K562 (cell line): ENCODE measurements at regions not wholly inside any gene's neighbourhood (a gene's known extent, or its start where the extent isn't known, plus 50 kb on each side); places are given as distances from the start of the nearest gene placed in this dataset.
"Not testable (repeated sequence)": the region's sequence is repeated elsewhere in the genome, so short reads cannot be mapped to it uniquely, and the experiment has no call there.

Experiments used
- ATAC-seq: fragments of 200-7000 bp; cut with Tn5 transposase; 3 replicates; pipeline ENCODE4 v1.9.1; 2020; ENCODE audit warnings: moderate library complexity
- BruUV-seq: library from RNA; stranded (reverse); fragments of 400-500 nt; replicated peaks from 2 replicates; lab custom pipeline; 2021; lab: Mats Ljungman, UMichigan
- CTCF ChIA-PET: fragments of 300-600 bp; formaldehyde crosslinking; extraction: SDS; loops from one replicate; lab custom pipeline; 2021; ENCODE audit warnings: low intra/inter-chr PET ratio; lab: Yijun Ruan, JAX
- POLR2A ChIA-PET: fragments of 300-600, 350-650 bp; sonication (Branson Sonifier 250); formaldehyde crosslinking; extraction: SDS; loops from one replicate; lab custom pipeline; 2021; ENCODE audit warnings: antibody characterized with exemption, inconsistent platforms; lab: Yijun Ruan, JAX
- DNase-seq, 4 experiments: peaks; one replicate each; pipeline versions ENCODE4 v3.0.0 to v3.0.0-alpha.2; 2011 to 2018; ENCODE audit warnings: low spot score in 3 of 4, mixed read lengths in 3 of 4; ENCODE audit errors: extremely low read depth in 1 of 4
- FAIRE-seq: peaks from 2 replicates; lab custom pipeline; 2011; peaks lifted over from hg19 to GRCh38; lab: Jason Lieb, UNC
- H2AFZ ChIP-seq: 2 replicates; pipeline ENCODE4 v1.6.0; 2011; ENCODE audit warnings: low read depth, low read length, control low read depth, inconsistent platforms
- H3K27ac ChIP-seq: fragments of 200-600 bp; 3 replicates; pipeline ENCODE4 v1.8.0; 2011; ENCODE audit warnings: low read depth, mild to moderate bottlenecking, control low read depth, inconsistent platforms, low read length, moderate library complexity, mixed read lengths; ENCODE audit errors: extremely low read depth
- H3K27me3 ChIP-seq, 2 experiments: fragments of 300-600 bp in 1 of 2; 2 replicates in 1 of 2; 3 replicates in 1 of 2; pipeline versions ENCODE4 v1.6.0 to v1.8.0; 2011; ENCODE audit warnings: inconsistent platforms in 2 of 2, low read length in 2 of 2, mild to moderate bottlenecking in 1 of 2, mixed read lengths in 1 of 2, moderate library complexity in 1 of 2; ENCODE audit not compliant: control insufficient read depth in 2 of 2, insufficient read depth in 2 of 2
- H3K36me3 ChIP-seq: fragments of 300-600 bp; 3 replicates; pipeline ENCODE4 v1.8.0; 2011; ENCODE audit warnings: mild to moderate bottlenecking, low read length, inconsistent platforms; ENCODE audit not compliant: control insufficient read depth, insufficient read depth
- H3K4me1 ChIP-seq, 2 experiments: fragments of 200-600 bp in 1 of 2; replicated peaks in 1 of 2; 2 replicates in 1 of 2; 3 replicates in 1 of 2; pipeline versions ENCODE4 v1.5.1 to v1.8.0; 2011; ENCODE audit warnings: inconsistent platforms in 2 of 2, low read length in 2 of 2, mild to moderate bottlenecking in 1 of 2, mixed read lengths in 1 of 2, moderate library complexity in 1 of 2; ENCODE audit not compliant: control insufficient read depth in 2 of 2, insufficient read depth in 2 of 2
- H3K4me2 ChIP-seq: 2 replicates; pipeline ENCODE4 v1.6.1; 2011; ENCODE audit warnings: low read length, control low read depth, inconsistent platforms, mixed read lengths; ENCODE audit not compliant: insufficient read depth
- H3K4me3 ChIP-seq: fragments of 200-600 bp; sonication (generic), shearing (Covaris generic); 2 replicates; pipeline ENCODE4 v1.5.1; 2016; ENCODE audit warnings: control low read depth, inconsistent platforms
- H3K79me2 ChIP-seq: fragments of 200-600 bp; 3 replicates; pipeline ENCODE4 v1.8.0; 2011; ENCODE audit warnings: low read length, inconsistent platforms; ENCODE audit not compliant: control insufficient read depth, insufficient read depth
- H3K9ac ChIP-seq, 2 experiments: 2 replicates each; pipeline versions ENCODE4 v1.6.0 to v1.6.1; 2011; ENCODE audit warnings: low read depth in 2 of 2, low read length in 2 of 2, control low read depth in 1 of 2, inconsistent platforms in 1 of 2, mild to moderate bottlenecking in 1 of 2, mixed read lengths in 1 of 2; ENCODE audit not compliant: insufficient read depth in 1 of 2
- H3K9me1 ChIP-seq: one replicate; pipeline ENCODE4 v1.6.0; 2011; ENCODE audit warnings: inconsistent platforms, mild to moderate bottlenecking, low read length, moderate library complexity; ENCODE audit not compliant: control insufficient read depth, insufficient read depth
- H3K9me3 ChIP-seq: replicated peaks from 2 replicates; pipeline ENCODE4 v1.5.1; 2011; ENCODE audit warnings: low read depth, low read length, inconsistent platforms; ENCODE audit not compliant: control insufficient read depth, insufficient read depth
- H4K20me1 ChIP-seq: replicated peaks from 2 replicates; pipeline ENCODE4 v1.6.1; 2011; ENCODE audit warnings: low read length, inconsistent platforms, mixed read lengths; ENCODE audit not compliant: control insufficient read depth, insufficient read depth
- RBM15 ChIP-seq: fragments of 200-400 bp; formaldehyde crosslinking; IDR thresholded peaks from 2 replicates; pipeline ENCODE4 v1.6.1; 2018; ENCODE audit warnings: mild to moderate bottlenecking, low read length, moderate library complexity; ENCODE audit not compliant: insufficient read depth
- TCF15 ChIP-seq: fragments of 250-450 bp; sonication (Bioruptor Pico); IDR thresholded peaks from 2 replicates; pipeline ENCODE4 v1.8.0; 2022; ENCODE audit warnings: moderate library complexity, mild to moderate bottlenecking, inconsistent platforms
- WGBS: fragments of 100-300 bp; shearing (Covaris generic); methylation state at CpG from one replicate; pipeline ENCODE4 v1.1.6; 2016; ENCODE audit warnings: low coverage, mixed read lengths; ENCODE audit not compliant: insufficient coverage; ENCODE audit errors: missing lambda C conversion rate; 5-methylcytosine and 5-hydroxymethylcytosine counted together
- in situ Hi-C: fragments of 300-500 bp; cut with MboI; formaldehyde crosslinking; loops from 4 replicates; pipeline ENCODE4 v1.15.0; 2018; ENCODE audit warnings: inconsistent platforms, mixed read lengths
- intact Hi-C: fragments of 100-400 bp; cut with micrococcal nuclease; formaldehyde crosslinking; loops from 2 replicates; pipeline ENCODE4 v1.14.2; 2022

- TF ChIP-seq TCF15 (CRISPR knock-in tag) (no peak), RBM15 (no peak)
- H3K4me1 ChIP-seq = no peaks in the 10 kb centered on the region
- no TSS peak for BruUV-seq
- no peak overlapping the region for H3K9ac ChIP-seq
- no peak overlapping the region for H3K4me2 ChIP-seq
- POLR2A ChIA-PET = no interaction called here
- H2AFZ ChIP-seq = no peak overlapping the region
- H3K9me3 ChIP-seq = no peaks in the 10 kb centered on the region; the same call in 1 of the 2 replicates
- 0% methylated on average over 1 of the region's 1 CpG for WGBS
- intact Hi-C loops (no loop called here), in situ Hi-C loops (no loop called here)
- CTCF ChIA-PET = no interaction called here
- H3K27ac ChIP-seq = no peak overlapping the region
- H3K9me1 ChIP-seq = no peaks in the 10 kb centered on the region
- no peaks in the 10 kb centered on the region for H4K20me1 ChIP-seq
- ATAC-seq (no peak), DNase-seq (no peak), FAIRE-seq (no peak)
- no peak overlapping the region for H3K4me3 ChIP-seq
- H3K36me3 ChIP-seq = no peaks in the 10 kb centered on the region
- no peaks in the 10 kb centered on the region for H3K27me3 ChIP-seq
- no peaks in the 10 kb centered on the region for H3K79me2 ChIP-seq
Measured at GRCh38 chr3:174365796-174366195, 493.3 kb upstream of the NAALADL2 start.

GRCh38 chr3:174366904-174367303 lies 492.2 kb upstream of the NAALADL2 start:
- not testable (repeated sequence) for DNase-seq, BruUV-seq, FAIRE-seq

More at GRCh38 chr3:174366904-174367303, 492.2 kb upstream of the NAALADL2 start:
- ATAC-seq, H3K4me2 ChIP-seq, CTCF ChIA-PET, H3K9me3 ChIP-seq, H3K27ac ChIP-seq, H3K4me1 ChIP-seq, H3K27me3 ChIP-seq, intact Hi-C loops, POLR2A ChIA-PET, H3K4me3 ChIP-seq, H3K79me2 ChIP-seq, H3K36me3 ChIP-seq, H2AFZ ChIP-seq, H4K20me1 ChIP-seq, in situ Hi-C loops, H3K9me1 ChIP-seq, H3K9ac ChIP-seq: not testable (repeated sequence)
- 0% methylated on average over 5 of the region's 5 CpGs for WGBS
